ENCODE measurements at regions not wholly inside any gene's neighbourhood (a gene's known extent, or its start where the extent isn't known, plus 50 kb on each side); places are given as distances from the start of the nearest gene placed in this dataset.

- DNase-seq (no peak), ATAC-seq (no peak)
- H3K4me1 ChIP-seq (ENCODE audit: low read depth): no peaks in the 10 kb centered on the region
- no peak overlapping the region for H3K4me3 ChIP-seq
- H3K36me3 ChIP-seq (ENCODE audit: low read depth): no peaks in the 10 kb centered on the region
- H3K9me3 ChIP-seq: no peaks in the 10 kb centered on the region
- intact Hi-C loops (cut with DNase I, micrococcal nuclease): no loop called here
- no peak for TF ChIP-seq CTCF (IDR thresholded peaks at IDR 0.05)
These were observed 65.1 kb upstream of the LDLRAD3 start for GRCh38 chr11:35878741-35879140.

- no peak for DNase-seq
- Histone ChIP-seq H3K36me3 (ENCODE audit: low read depth) (no peaks in the 10 kb centered on the region), H3K9me3 (no peaks in the 10 kb centered on the region), H3K4me3 (no peak overlapping the region), H3K4me1 (ENCODE audit: low read depth) (no peaks in the 10 kb centered on the region)
- intact Hi-C loops (cut with DNase I, micrococcal nuclease): no loop called here
- ATAC-seq: no peak
- no peak for TF ChIP-seq CTCF (IDR thresholded peaks at IDR 0.05)
These were observed 64.5 kb upstream of the LDLRAD3 start for GRCh38 chr11:35879361-35879760.

DNA sequence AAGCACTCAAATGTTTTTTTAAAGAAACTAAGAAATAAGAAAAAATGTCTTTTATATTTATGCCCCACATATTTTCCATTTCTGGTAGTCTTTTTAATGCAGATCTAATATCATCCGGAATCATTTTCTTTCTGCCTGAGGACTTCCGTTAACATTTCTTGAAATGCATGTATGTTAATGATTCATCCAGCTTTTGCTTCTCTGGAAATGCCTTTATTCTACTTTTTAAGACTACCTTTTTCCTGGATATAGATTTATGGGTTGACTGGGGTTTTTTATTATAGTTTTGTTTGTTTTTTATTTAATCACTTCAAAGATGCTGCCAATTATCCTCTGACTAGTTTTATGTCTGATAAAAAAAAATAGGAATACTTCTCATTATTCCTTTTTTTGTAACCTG, 57.1 kb upstream of the LDLRAD3 start:
- DNase-seq (no peak), ATAC-seq (no peak)
- H3K4me3 ChIP-seq: no peak overlapping the region
- no peaks in the 10 kb centered on the region for H3K9me3 ChIP-seq
- intact Hi-C loops (cut with DNase I, micrococcal nuclease): no loop called here
- no peaks in the 10 kb centered on the region for H3K4me1 ChIP-seq (ENCODE audit: low read depth)
- no peak for TF ChIP-seq CTCF (IDR thresholded peaks at IDR 0.05)
- no peaks in the 10 kb centered on the region for H3K36me3 ChIP-seq (ENCODE audit: low read depth)

GRCh38 chr11:35887737-35888136, 56.1 kb upstream of the LDLRAD3 start:
- DNase-seq (no peak), ATAC-seq (no peak)
- Histone ChIP-seq H3K9me3 (no peaks in the 10 kb centered on the region), H3K4me3 (no peak overlapping the region), H3K36me3 (ENCODE audit: low read depth) (no peaks in the 10 kb centered on the region), H3K4me1 (ENCODE audit: low read depth) (no peaks in the 10 kb centered on the region)
- intact Hi-C loops (cut with DNase I, micrococcal nuclease): no loop called here
- no peak for TF ChIP-seq CTCF (IDR thresholded peaks at IDR 0.05)

DNA sequence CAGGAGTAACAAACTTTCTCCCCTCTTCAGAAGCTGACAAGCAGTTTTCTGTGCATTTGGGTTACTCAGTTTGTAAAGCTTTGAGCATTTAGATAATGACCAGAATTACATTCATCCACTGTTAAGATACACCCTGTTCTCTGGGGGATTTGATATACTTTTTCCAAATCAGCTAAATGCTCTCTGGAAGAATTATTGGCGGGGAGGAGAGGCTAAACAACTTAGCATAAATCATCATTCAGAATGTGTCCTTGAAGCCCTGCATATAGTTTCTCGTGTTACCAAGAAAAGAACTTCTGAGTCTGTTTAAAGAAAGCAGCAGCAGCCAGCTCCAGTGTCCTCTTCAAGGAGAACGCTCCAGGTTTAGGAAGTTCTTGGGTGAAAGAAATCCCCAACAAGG, 54.9 kb upstream of the LDLRAD3 start:
- ATAC-seq (no peak), DNase-seq (no peak)
- no peaks in the 10 kb centered on the region for H3K36me3 ChIP-seq (ENCODE audit: low read depth)
- no peak for TF ChIP-seq CTCF (IDR thresholded peaks at IDR 0.05)
- intact Hi-C loops (cut with DNase I, micrococcal nuclease): no loop called here
- H3K4me1 ChIP-seq (ENCODE audit: low read depth): no peaks in the 10 kb centered on the region
- H3K9me3 ChIP-seq: no peaks in the 10 kb centered on the region
- no peak overlapping the region for H3K4me3 ChIP-seq

GRCh38 chr11:35891096-35891495, 52.8 kb upstream of the LDLRAD3 start:
- Histone ChIP-seq H3K4me3 (no peak overlapping the region), H3K9me3 (no peaks in the 10 kb centered on the region), H3K4me1 (ENCODE audit: low read depth) (no peaks in the 10 kb centered on the region), H3K36me3 (ENCODE audit: low read depth) (no peaks in the 10 kb centered on the region)
- intact Hi-C loops (cut with DNase I, micrococcal nuclease): no loop called here
- DNase-seq (no peak), ATAC-seq (no peak)
- TF ChIP-seq CTCF (IDR thresholded peaks at IDR 0.05): no peak
